ENCODE measurements at regions not wholly inside any gene's neighbourhood (a gene's known extent, or its start where the extent isn't known, plus 50 kb on each side); places are given as distances from the start of the nearest gene placed in this dataset.

- no peaks in the 10 kb centered on the region for H3K27me3 ChIP-seq
- intact Hi-C loops (cut with DNase I), result no loop called here
- no peaks in the 10 kb centered on the region for H3K36me3 ChIP-seq
- no peaks in the 10 kb centered on the region for H3K4me1 ChIP-seq
- H3K27ac ChIP-seq, result no peak overlapping the region
- 97% methylated on average over 2 of the region's 2 CpGs for WGBS, 2 donors
- no peak overlapping the region for H3K4me3 ChIP-seq (replicated peaks in 1 of 3)
- no peak for DNase-seq
- TF ChIP-seq CTCF (IDR thresholded peaks at IDR 0.05), result no peak
- TF ChIP-seq POLR2A (IDR thresholded peaks at IDR 0.05), result no peak
- no peaks in the 10 kb centered on the region for H3K9me3 ChIP-seq
Measured at GRCh38 chr6:44625996-44626395, 238.5 kb downstream of the CDC5L start.

- Histone ChIP-seq H3K4me1 (no peaks in the 10 kb centered on the region), H3K27me3 (no peaks in the 10 kb centered on the region), H3K36me3 (no peaks in the 10 kb centered on the region), H3K9me3 (no peaks in the 10 kb centered on the region), H3K27ac (no peak overlapping the region), H3K4me3 (replicated peaks in 1 of 3) (no peak overlapping the region)
- intact Hi-C loops (cut with DNase I), result no loop called here
- 89 to 92% methylated on average over 7 to 9 of the region's 9 CpGs for WGBS, 2 donors
- DNase-seq, result no peak
- TF ChIP-seq CTCF (IDR thresholded peaks at IDR 0.05), result no peak
- TF ChIP-seq POLR2A (IDR thresholded peaks at IDR 0.05), result no peak
Measured at GRCh38 chr6:44626616-44627015, 239.1 kb downstream of the CDC5L start.

GRCh38 chr6:44627091-44627882 is 239.8 kb downstream of the CDC5L start:
- Histone ChIP-seq H3K4me3 (replicated peaks in 1 of 3) (no peak overlapping the region), H3K27me3 (no peaks in the 10 kb centered on the region), H3K4me1 (no peaks in the 10 kb centered on the region), H3K27ac (no peak overlapping the region), H3K9me3 (no peaks in the 10 kb centered on the region), H3K36me3 (no peaks in the 10 kb centered on the region)
- intact Hi-C loops (cut with DNase I), result no loop called here
- DNase-seq, result no peak
- WGBS, 2 donors, result 75 to 76% methylated on average over 22 of the region's 23 CpGs
- TF ChIP-seq CTCF (IDR thresholded peaks at IDR 0.05), result no peak
- TF ChIP-seq POLR2A (IDR thresholded peaks at IDR 0.05), result no peak

- TF ChIP-seq POLR2A (IDR thresholded peaks at IDR 0.05) (no peak), CTCF (IDR thresholded peaks at IDR 0.05) (no peak)
- H3K27me3 ChIP-seq, result no peaks in the 10 kb centered on the region
- WGBS, 2 donors, result 79 to 83% methylated on average over 7 of the region's 7 CpGs
- intact Hi-C loops (cut with DNase I), result no loop called here
- H3K4me3 ChIP-seq (replicated peaks in 1 of 3), result no peak overlapping the region
- no peak for DNase-seq
- H3K27ac ChIP-seq, result no peak overlapping the region
- H3K9me3 ChIP-seq, result no peaks in the 10 kb centered on the region
- H3K36me3 ChIP-seq, result no peaks in the 10 kb centered on the region
- no peaks in the 10 kb centered on the region for H3K4me1 ChIP-seq
Measured at GRCh38 chr6:44627883-44628271, 240.4 kb downstream of the CDC5L start.

GRCh38 chr6:44628347-44628746 is 240.8 kb downstream of the CDC5L start:
- TF ChIP-seq POLR2A (IDR thresholded peaks at IDR 0.05) (no peak), CTCF (IDR thresholded peaks at IDR 0.05) (no peak)
- WGBS, 2 donors, result 69 to 75% methylated on average over 3 of the region's 3 CpGs
- H3K4me1 ChIP-seq, result no peaks in the 10 kb centered on the region
- H3K9me3 ChIP-seq, result no peaks in the 10 kb centered on the region
- no peak overlapping the region for H3K27ac ChIP-seq
- DNase-seq, result no peak
- no peaks in the 10 kb centered on the region for H3K27me3 ChIP-seq
- H3K36me3 ChIP-seq, result no peaks in the 10 kb centered on the region
- no peak overlapping the region for H3K4me3 ChIP-seq (replicated peaks in 1 of 3)
- intact Hi-C loops (cut with DNase I), result no loop called here
